Stomach (tissue), 4 donors: ENCODE measurements at regions not wholly inside any gene's neighbourhood (a gene's known extent, or its start where the extent isn't known, plus 50 kb on each side); places are given as distances from the start of the nearest gene placed in this dataset.

Experiments
- POLR2AphosphoS5 ChIP-seq, 3 donors: sonication (generic); formaldehyde crosslinking; IDR thresholded peaks; one replicate each; pipeline ENCODE4 v1.6.1; 2016; ENCODE audit warnings: antibody characterized with exemption in 3 of 3
- TF ChIP-seq, protein P1 (sequence below), 7 experiments: fragments of 450-650 bp in 4 of 7; fragments of 200-600 bp in 3 of 7; sonication (generic) in 3 of 7; IDR thresholded peaks; one replicate each; pipeline ENCODE4 v1.5.1; 2016 to 2019; ENCODE audit warnings: antibody characterized with exemption in 7 of 7, control low read depth in 2 of 7, mild to moderate bottlenecking in 1 of 7

GRCh38 chr9:78112406-78112805, 80.8 kb upstream of the GNAQ start:
- TF ChIP-seq, protein P1, sequence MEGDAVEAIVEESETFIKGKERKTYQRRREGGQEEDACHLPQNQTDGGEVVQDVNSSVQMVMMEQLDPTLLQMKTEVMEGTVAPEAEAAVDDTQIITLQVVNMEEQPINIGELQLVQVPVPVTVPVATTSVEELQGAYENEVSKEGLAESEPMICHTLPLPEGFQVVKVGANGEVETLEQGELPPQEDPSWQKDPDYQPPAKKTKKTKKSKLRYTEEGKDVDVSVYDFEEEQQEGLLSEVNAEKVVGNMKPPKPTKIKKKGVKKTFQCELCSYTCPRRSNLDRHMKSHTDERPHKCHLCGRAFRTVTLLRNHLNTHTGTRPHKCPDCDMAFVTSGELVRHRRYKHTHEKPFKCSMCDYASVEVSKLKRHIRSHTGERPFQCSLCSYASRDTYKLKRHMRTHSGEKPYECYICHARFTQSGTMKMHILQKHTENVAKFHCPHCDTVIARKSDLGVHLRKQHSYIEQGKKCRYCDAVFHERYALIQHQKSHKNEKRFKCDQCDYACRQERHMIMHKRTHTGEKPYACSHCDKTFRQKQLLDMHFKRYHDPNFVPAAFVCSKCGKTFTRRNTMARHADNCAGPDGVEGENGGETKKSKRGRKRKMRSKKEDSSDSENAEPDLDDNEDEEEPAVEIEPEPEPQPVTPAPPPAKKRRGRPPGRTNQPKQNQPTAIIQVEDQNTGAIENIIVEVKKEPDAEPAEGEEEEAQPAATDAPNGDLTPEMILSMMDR (IDR thresholded peaks at IDR 0.05), result no peak
- no peak for TF ChIP-seq POLR2AphosphoS5 (IDR thresholded peaks at IDR 0.05)
